Large intestine (tissue), 3 donors: ENCODE measurements at regions not wholly inside any gene's neighbourhood (a gene's known extent, or its start where the extent isn't known, plus 50 kb on each side); places are given as distances from the start of the nearest gene placed in this dataset.

Source experiments
- DNase-seq, 2 donors: peaks; one replicate each; pipeline versions ENCODE4 v3.0.0 to v3.0.0-alpha.2; 2013
- H3K27ac ChIP-seq: one replicate; pipeline ENCODE4 v1.5.1; 2013; ENCODE audit warnings: low read length
- H3K27me3 ChIP-seq: 2 replicates; pipeline ENCODE4 v1.6.1; 2013; ENCODE audit warnings: low read length; ENCODE audit not compliant: control insufficient read depth, insufficient read depth
- H3K36me3 ChIP-seq: 2 replicates; pipeline ENCODE4 v1.6.1; 2013; ENCODE audit warnings: low read length; ENCODE audit not compliant: control insufficient read depth, insufficient read depth
- H3K4me1 ChIP-seq: one replicate; pipeline ENCODE4 v1.6.1; 2013; ENCODE audit warnings: low read length; ENCODE audit not compliant: control insufficient read depth, insufficient read depth
- H3K4me3 ChIP-seq: one replicate; pipeline ENCODE4 v1.5.1; 2013; ENCODE audit warnings: low read length
- H3K9me3 ChIP-seq: one replicate; pipeline ENCODE4 v1.6.1; 2013; ENCODE audit warnings: mild to moderate bottlenecking, low read depth, low read length, moderate library complexity; ENCODE audit not compliant: control insufficient read depth
- WGBS: methylation state at CpG from one replicate; pipeline ENCODE4 v1.1.5; 2013; ENCODE audit warnings: low lambda C conversion rate; ENCODE audit not compliant: insufficient coverage; 5-methylcytosine and 5-hydroxymethylcytosine counted together

DNA sequence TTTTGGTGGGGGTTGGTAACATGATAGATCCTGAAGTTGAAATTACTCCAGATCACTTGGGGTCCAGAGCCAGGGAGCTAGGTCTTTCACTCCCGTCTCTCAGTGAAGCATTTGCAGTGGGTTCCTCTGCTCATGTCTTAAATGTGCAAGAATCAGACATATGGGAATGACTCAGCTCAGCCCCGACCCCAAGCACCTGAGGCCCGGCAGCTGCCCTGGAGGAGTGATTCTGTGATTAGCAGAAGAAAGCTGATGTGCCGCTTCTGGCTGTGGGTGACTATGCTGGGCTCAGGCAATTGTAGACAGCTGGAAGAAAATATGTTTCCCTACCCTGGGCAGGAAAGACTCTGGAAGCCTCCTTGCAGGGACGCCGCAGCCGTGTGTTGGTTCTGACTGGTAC lies 601.7 kb downstream of the NPHP4 start:
- Histone ChIP-seq H3K27ac (no peak overlapping the region), H3K9me3 (no peaks in the 10 kb centered on the region), H3K4me3 (no peak overlapping the region), H3K4me1 (no peaks in the 10 kb centered on the region), H3K27me3 (no peaks in the 10 kb centered on the region), H3K36me3 (no peaks in the 10 kb centered on the region)
- no peak for DNase-seq
- WGBS, result no CpG with 5 or more reads among the region's 7 CpGs

GRCh38 chr1:5389101-5389885 lies 602.9 kb downstream of the NPHP4 start:
- no peak for DNase-seq
- Histone ChIP-seq H3K36me3 (no peaks in the 10 kb centered on the region), H3K9me3 (no peaks in the 10 kb centered on the region), H3K4me3 (no peak overlapping the region), H3K4me1 (no peaks in the 10 kb centered on the region), H3K27ac (no peak overlapping the region), H3K27me3 (no peaks in the 10 kb centered on the region)
- WGBS, result no CpG with 5 or more reads among the region's 16 CpGs

GRCh38 chr1:5388622-5389021 lies 603.6 kb downstream of the NPHP4 start:
- H3K4me3 ChIP-seq, result no peak overlapping the region
- no peaks in the 10 kb centered on the region for H3K27me3 ChIP-seq
- no peaks in the 10 kb centered on the region for H3K4me1 ChIP-seq
- no CpG with 5 or more reads among the region's 6 CpGs for WGBS
- DNase-seq, result no peak
- no peaks in the 10 kb centered on the region for H3K9me3 ChIP-seq
- no peaks in the 10 kb centered on the region for H3K36me3 ChIP-seq
- H3K27ac ChIP-seq, result no peak overlapping the region

DNA sequence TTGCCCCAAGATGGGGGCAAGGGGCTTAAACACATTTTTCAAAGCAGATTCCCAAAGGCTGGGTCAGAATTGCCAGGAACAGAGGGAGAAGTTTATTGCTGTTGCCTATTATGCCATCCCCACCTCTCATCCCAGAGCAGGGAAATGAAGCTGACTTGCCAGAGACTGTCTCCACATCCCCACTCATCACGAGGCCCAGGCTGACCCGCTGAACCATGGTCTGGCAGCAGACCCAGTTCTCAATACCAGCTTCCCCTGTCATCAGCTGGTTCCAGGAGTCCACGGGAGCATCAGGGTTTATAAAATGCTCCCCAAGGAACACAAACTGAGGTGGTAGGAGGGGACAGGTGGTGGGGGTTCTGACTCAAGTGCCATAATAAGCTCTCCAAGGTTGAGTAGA lies 605.9 kb downstream of the NPHP4 start:
- WGBS, result no CpG with 5 or more reads among the region's 3 CpGs
- no peak overlapping the region for H3K27ac ChIP-seq
- no peaks in the 10 kb centered on the region for H3K9me3 ChIP-seq
- no peak overlapping the region for H3K4me3 ChIP-seq
- H3K27me3 ChIP-seq, result no peaks in the 10 kb centered on the region
- no peaks in the 10 kb centered on the region for H3K4me1 ChIP-seq
- no peak for DNase-seq
- H3K36me3 ChIP-seq, result no peaks in the 10 kb centered on the region

- no peak overlapping the region for H3K27ac ChIP-seq
- H3K36me3 ChIP-seq, result no peaks in the 10 kb centered on the region
- H3K4me1 ChIP-seq, result no peaks in the 10 kb centered on the region
- H3K4me3 ChIP-seq, result no peak overlapping the region
- no peaks in the 10 kb centered on the region for H3K9me3 ChIP-seq
- no peak for DNase-seq
- no CpG with 5 or more reads among the region's 7 CpGs for WGBS
- H3K27me3 ChIP-seq, result no peaks in the 10 kb centered on the region
Observed at GRCh38 chr1:5385956-5386355, 606.3 kb downstream of the NPHP4 start.

DNA sequence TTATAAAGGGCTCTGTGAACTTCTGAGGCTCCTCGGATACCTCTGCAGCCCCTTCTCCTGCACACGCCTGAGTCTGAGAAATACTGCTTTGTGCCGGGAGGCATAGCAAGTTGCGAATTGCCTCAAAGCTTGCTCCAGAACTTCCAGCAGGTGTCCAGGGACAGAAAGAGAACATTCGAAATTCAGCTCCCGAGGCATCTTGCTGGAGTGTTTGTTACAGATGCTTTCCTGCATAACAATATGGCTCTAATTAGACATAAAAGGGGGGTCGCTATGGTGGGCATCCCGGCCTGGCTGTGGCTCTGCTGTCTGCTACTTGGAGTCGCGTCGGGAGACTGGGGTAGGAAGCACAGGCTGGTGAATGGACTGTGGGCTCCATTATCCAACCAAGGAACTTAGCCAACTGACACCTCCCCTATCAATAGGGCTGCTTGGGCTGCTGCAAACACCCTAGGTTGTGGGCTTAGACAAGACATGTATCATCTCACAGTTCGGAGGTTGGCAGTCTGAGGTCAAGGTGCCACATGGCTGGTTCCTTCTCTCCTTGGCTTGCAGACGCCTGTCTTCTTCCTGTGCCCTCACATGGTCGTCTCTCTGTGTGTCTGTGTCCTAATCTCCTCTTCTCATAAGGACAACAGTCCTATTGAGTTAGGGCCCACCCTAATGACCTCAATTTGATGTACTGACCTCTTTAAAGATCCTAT lies 607.0 kb downstream of the NPHP4 start:
- Histone ChIP-seq H3K9me3 (no peaks in the 10 kb centered on the region), H3K4me3 (no peak overlapping the region), H3K36me3 (no peaks in the 10 kb centered on the region), H3K27me3 (no peaks in the 10 kb centered on the region), H3K4me1 (no peaks in the 10 kb centered on the region), H3K27ac (no peak overlapping the region)
- WGBS, result 67% methylated on average over 2 of the region's 14 CpGs
- no peak for DNase-seq

DNA sequence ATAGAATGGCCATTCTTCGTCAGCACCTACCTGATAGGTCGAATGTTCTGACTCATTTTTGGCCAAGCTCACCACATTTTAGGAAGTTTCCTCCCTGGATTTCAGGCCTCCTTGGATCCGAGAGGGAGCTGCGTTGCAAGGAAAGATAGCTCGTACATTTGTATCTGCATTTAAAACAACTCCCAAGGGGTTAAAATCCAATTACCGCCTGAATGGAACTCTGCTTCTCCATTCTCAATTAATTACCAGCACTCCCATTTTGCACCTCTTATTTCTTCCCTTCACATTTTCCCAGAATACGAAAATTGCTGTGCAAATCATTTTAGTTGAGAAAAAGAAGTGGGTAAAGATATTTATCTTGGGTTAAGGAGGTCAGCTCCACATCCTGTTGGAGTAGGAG lies 610.7 kb downstream of the NPHP4 start:
- no peak for DNase-seq
- Histone ChIP-seq H3K4me1 (no peaks in the 10 kb centered on the region), H3K4me3 (no peak overlapping the region), H3K27ac (no peak overlapping the region), H3K27me3 (no peaks in the 10 kb centered on the region), H3K9me3 (no peaks in the 10 kb centered on the region), H3K36me3 (no peaks in the 10 kb centered on the region)
- WGBS, result 75% methylated on average over 1 of the region's 7 CpGs

DNA sequence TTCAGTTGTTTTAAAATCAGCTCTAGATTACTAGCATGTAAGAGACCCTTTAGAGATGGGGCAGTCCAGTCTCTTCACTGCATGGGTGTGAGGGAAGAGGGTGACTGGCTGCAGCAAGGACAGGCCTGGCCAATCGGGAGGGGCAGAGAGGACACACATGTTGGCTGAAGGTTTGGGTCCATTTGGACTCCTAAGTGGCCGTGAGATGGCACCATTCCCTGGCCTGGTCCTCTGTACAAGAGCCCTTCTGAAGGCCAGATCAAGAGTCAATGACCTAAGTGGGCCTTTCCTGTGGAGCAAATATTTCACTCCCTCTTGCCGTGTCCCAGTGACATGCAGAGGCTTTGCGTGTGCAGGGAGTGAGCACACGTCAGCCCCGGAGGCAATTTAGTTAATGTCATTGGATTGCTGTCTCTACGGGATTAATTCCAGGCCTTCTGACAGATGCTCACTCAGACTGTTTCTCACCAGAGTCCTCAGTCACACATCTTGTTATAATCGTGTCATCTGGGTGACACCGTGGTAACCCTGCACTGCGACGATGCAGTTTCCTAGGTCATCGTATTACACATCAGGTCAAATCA lies 613.0 kb downstream of the NPHP4 start:
- no peaks in the 10 kb centered on the region for H3K4me1 ChIP-seq
- no peak overlapping the region for H3K4me3 ChIP-seq
- no peak overlapping the region for H3K27ac ChIP-seq
- no peaks in the 10 kb centered on the region for H3K36me3 ChIP-seq
- no CpG with 5 or more reads among the region's 12 CpGs for WGBS
- H3K9me3 ChIP-seq, result no peaks in the 10 kb centered on the region
- no peak for DNase-seq
- H3K27me3 ChIP-seq, result no peaks in the 10 kb centered on the region

DNA sequence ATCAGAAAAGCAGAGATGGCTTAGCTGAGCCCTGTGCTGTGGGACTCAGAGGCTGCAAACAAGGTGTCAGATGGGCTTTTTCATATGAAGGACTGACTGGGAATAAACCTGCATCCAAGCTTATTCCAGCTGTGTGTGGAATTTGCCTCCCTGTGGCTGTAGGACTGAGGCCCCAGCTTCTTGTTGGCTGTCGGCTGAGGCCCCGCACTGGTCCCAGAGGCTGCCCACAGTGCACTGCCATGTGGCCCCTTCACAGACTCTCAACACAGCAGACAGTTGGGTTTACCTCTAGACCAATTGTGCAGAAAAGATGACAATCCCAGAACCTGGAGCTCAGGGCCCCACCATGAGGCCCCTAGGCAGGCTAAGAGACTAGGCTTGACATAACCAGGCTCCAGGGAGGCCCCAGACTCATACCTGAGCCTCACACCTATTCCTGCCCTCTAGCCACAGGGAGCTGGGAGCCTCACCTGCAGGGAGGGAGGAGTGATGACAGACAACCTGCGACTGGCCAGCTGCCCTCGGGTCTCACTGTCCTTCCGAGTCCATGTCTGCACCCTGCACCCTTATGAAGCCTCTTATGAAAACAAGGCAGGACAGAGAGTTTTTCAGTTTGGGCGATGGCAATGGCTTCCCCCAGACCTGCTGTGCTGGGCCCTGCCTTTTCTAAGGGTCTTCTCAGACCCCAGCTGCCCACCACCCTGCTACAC lies 615.5 kb downstream of the NPHP4 start:
- H3K9me3 ChIP-seq, result no peaks in the 10 kb centered on the region
- no CpG with 5 or more reads among the region's 6 CpGs for WGBS
- H3K27ac ChIP-seq, result no peak overlapping the region
- H3K27me3 ChIP-seq, result no peaks in the 10 kb centered on the region
- H3K4me1 ChIP-seq, result no peaks in the 10 kb centered on the region
- DNase-seq, result no peak
- H3K4me3 ChIP-seq, result no peak overlapping the region
- no peaks in the 10 kb centered on the region for H3K36me3 ChIP-seq

GRCh38 chr1:5375481-5375880 lies 616.7 kb downstream of the NPHP4 start:
- H3K36me3 ChIP-seq, result no peaks in the 10 kb centered on the region
- no peak overlapping the region for H3K4me3 ChIP-seq
- no peaks in the 10 kb centered on the region for H3K27me3 ChIP-seq
- no peak for DNase-seq
- 83% methylated on average over 1 of the region's 6 CpGs for WGBS
- no peak overlapping the region for H3K27ac ChIP-seq
- no peaks in the 10 kb centered on the region for H3K4me1 ChIP-seq
- no peaks in the 10 kb centered on the region for H3K9me3 ChIP-seq
